Activated CD4-positive, alpha-beta T cell treated with anti-CD3 and anti-CD28 coated beads, Interleukin-10, Interleukin-2, amounts not matched to agents 100 ng/mL and 50 ng/mL, durations not matched to agents 16 hours and 8 hours (primary cell): ENCODE measurements at regions not wholly inside any gene's neighbourhood (a gene's known extent, or its start where the extent isn't known, plus 50 kb on each side); places are given as distances from the start of the nearest gene placed in this dataset.
"Not testable (repeated sequence)": the region's sequence is repeated elsewhere in the genome, so short reads cannot be mapped to it uniquely, and the experiment has no call there.

Experiments used
- DNase-seq: peaks from one replicate; pipeline ENCODE4 v3.0.0-alpha.2; 2020

GRCh38 chr3:20810555-20810954, 624.5 kb upstream of the SGO1 start:
- DNase-seq, result no peak

GRCh38 chr3:20809356-20809755, 623.4 kb upstream of the SGO1 start:
- no peak for DNase-seq

GRCh38 chr3:20808864-20809263, 622.9 kb upstream of the SGO1 start:
- DNase-seq, result no peak

GRCh38 chr3:20798666-20799065, 612.7 kb upstream of the SGO1 start:
- DNase-seq, result no peak

GRCh38 chr3:20787005-20787404, 601.0 kb upstream of the SGO1 start:
- DNase-seq, result no peak

- no peak for DNase-seq
Observed at GRCh38 chr3:20776692-20777091, 590.7 kb upstream of the SGO1 start.

GRCh38 chr3:20776286-20776685, 590.3 kb upstream of the SGO1 start:
- no peak for DNase-seq

GRCh38 chr3:20773320-20773984, 587.4 kb upstream of the SGO1 start:
- DNase-seq, result no peak

GRCh38 chr3:20772869-20773268, 586.9 kb upstream of the SGO1 start:
- DNase-seq, result no peak

- no peak for DNase-seq
Observed at GRCh38 chr3:20769430-20769829, 583.4 kb upstream of the SGO1 start.

GRCh38 chr3:20760981-20761380, 575.0 kb upstream of the SGO1 start:
- DNase-seq, result no peak

GRCh38 chr3:20752416-20752815, 566.4 kb upstream of the SGO1 start:
- no peak for DNase-seq

GRCh38 chr3:20751296-20751695, 565.3 kb upstream of the SGO1 start:
- DNase-seq, result no peak

GRCh38 chr3:20747741-20748140, 561.7 kb upstream of the SGO1 start:
- no peak for DNase-seq

GRCh38 chr3:20743553-20744321, 557.7 kb upstream of the SGO1 start:
- DNase-seq, result no peak

- DNase-seq, result no peak
Observed at GRCh38 chr3:20742903-20743552, 557.0 kb upstream of the SGO1 start.

GRCh38 chr3:20741381-20741780, 555.4 kb upstream of the SGO1 start:
- no peak for DNase-seq

- DNase-seq, result no peak
Observed at GRCh38 chr3:20739814-20740213, 553.8 kb upstream of the SGO1 start.

GRCh38 chr3:20736287-20736852, 550.4 kb upstream of the SGO1 start:
- DNase-seq, result no peak

- no peak for DNase-seq
Observed at GRCh38 chr3:20729185-20729584, 543.2 kb upstream of the SGO1 start.

GRCh38 chr3:20726786-20727185, 540.8 kb upstream of the SGO1 start:
- no peak for DNase-seq

GRCh38 chr3:20724241-20724640, 538.2 kb upstream of the SGO1 start:
- no peak for DNase-seq

GRCh38 chr3:20716425-20716824, 530.4 kb upstream of the SGO1 start:
- DNase-seq, result not testable (repeated sequence)

- no peak for DNase-seq
Observed at GRCh38 chr3:20701641-20702040, 515.6 kb upstream of the SGO1 start.
